HFF-Myc (cell line): ENCODE measurements at regions not wholly inside any gene's neighbourhood (a gene's known extent, or its start where the extent isn't known, plus 50 kb on each side); places are given as distances from the start of the nearest gene placed in this dataset.

Source experiments
- DNase-seq: peaks from one replicate; pipeline ENCODE4 v3.0.0-alpha.2; 2011; ENCODE audit warnings: low read depth; ENCODE audit errors: extremely low read depth
- H3K4me3 ChIP-seq: replicated peaks from 2 replicates; pipeline ENCODE4 v1.5.1; 2011; ENCODE audit warnings: low read depth, mild to moderate bottlenecking, control low read depth, low read length
- CTCF ChIP-seq: IDR thresholded peaks from 2 replicates; pipeline ENCODE4 v1.5.1; 2012; ENCODE audit warnings: mild to moderate bottlenecking, low read depth, low read length, control low read depth; ENCODE audit errors: missing control alignments

GRCh38 chr2:57842531-57842930 lies 204.1 kb upstream of the VRK2 start:
- TF ChIP-seq CTCF: no peak
- DNase-seq: peak; percentile 2
- H3K4me3 ChIP-seq: no peak overlapping the region

- no peak for DNase-seq
- H3K4me3 ChIP-seq: no peak overlapping the region
- TF ChIP-seq CTCF: no peak
These were observed 203.4 kb upstream of the VRK2 start for GRCh38 chr2:57843158-57843557.

- no peak for DNase-seq
- TF ChIP-seq CTCF: no peak
These were observed 197.9 kb upstream of the VRK2 start for GRCh38 chr2:57848723-57849122.

GRCh38 chr2:57849843-57850242 lies 196.8 kb upstream of the VRK2 start:
- DNase-seq: no peak
- H3K4me3 ChIP-seq: no peak overlapping the region
- no peak for TF ChIP-seq CTCF

More at GRCh38 chr2:57848723-57849122, 197.9 kb upstream of the VRK2 start:
- no peak overlapping the region for H3K4me3 ChIP-seq

GRCh38 chr2:57850415-57851130 lies 196.0 kb upstream of the VRK2 start:
- no peak for TF ChIP-seq CTCF
- no peak overlapping the region for H3K4me3 ChIP-seq
- DNase-seq: no peak

GRCh38 chr2:57855212-57855611 lies 191.4 kb upstream of the VRK2 start:
- DNase-seq: no peak
- no peak for TF ChIP-seq CTCF
- no peak overlapping the region for H3K4me3 ChIP-seq

- no peak for DNase-seq
- H3K4me3 ChIP-seq: no peak overlapping the region
- no peak for TF ChIP-seq CTCF
These were observed 186.9 kb upstream of the VRK2 start for GRCh38 chr2:57859755-57860154.
